IPS-18a (cell line): ENCODE measurements at regions not wholly inside any gene's neighbourhood (a gene's known extent, or its start where the extent isn't known, plus 50 kb on each side); places are given as distances from the start of the nearest gene placed in this dataset.
A peak's percentile ranks its signal among the peaks of the same experiment; 100 is the strongest.

ENCODE experiments used
- H3K27ac ChIP-seq: one replicate; pipeline ENCODE4 v1.5.1; 2013; ENCODE audit warnings: low read length
- H3K27me3 ChIP-seq: one replicate; pipeline ENCODE4 v1.6.1; 2013; ENCODE audit warnings: mild to moderate bottlenecking, low read length; ENCODE audit not compliant: control insufficient read depth, insufficient read depth
- H3K36me3 ChIP-seq: one replicate; pipeline ENCODE4 v1.6.1; 2013; ENCODE audit warnings: low read depth, low read length; ENCODE audit not compliant: control insufficient read depth
- H3K4me1 ChIP-seq: one replicate; pipeline ENCODE4 v1.6.1; 2013; ENCODE audit warnings: low read depth, low read length; ENCODE audit not compliant: control insufficient read depth
- H3K4me3 ChIP-seq: one replicate; pipeline ENCODE4 v1.5.1; 2013; ENCODE audit warnings: low read length
- H3K9ac ChIP-seq: one replicate; pipeline ENCODE4 v1.6.1; 2013; ENCODE audit warnings: mild to moderate bottlenecking, low read length, moderate library complexity
- H3K9me3 ChIP-seq: one replicate; pipeline ENCODE4 v1.6.1; 2013; ENCODE audit warnings: low read depth, low read length; ENCODE audit not compliant: control insufficient read depth

- peak overlapping the region; percentile 49 for H3K27ac ChIP-seq
- peaks cover 7% of the 10 kb centered on the region for H3K4me1 ChIP-seq
- no peaks in the 10 kb centered on the region for H3K36me3 ChIP-seq
- H3K9me3 ChIP-seq = no peaks in the 10 kb centered on the region
- H3K9ac ChIP-seq = peak overlapping the region; percentile 70
- peak overlapping the region; percentile 77 for H3K4me3 ChIP-seq
- H3K27me3 ChIP-seq = no peaks in the 10 kb centered on the region
Observed at GRCh38 chr6:117829594-117830319, 77.3 kb upstream of the SLC35F1 start.

- Histone ChIP-seq H3K9ac (no peak overlapping the region), H3K4me3 (no peak overlapping the region), H3K36me3 (no peaks in the 10 kb centered on the region), H3K4me1 (peaks cover 4% of the 10 kb centered on the region), H3K9me3 (no peaks in the 10 kb centered on the region), H3K27me3 (no peaks in the 10 kb centered on the region), H3K27ac (no peak overlapping the region)
Observed at GRCh38 chr6:117837261-117837660, 69.8 kb upstream of the SLC35F1 start.

GRCh38 chr6:117840541-117840983, 66.5 kb upstream of the SLC35F1 start:
- H3K9ac ChIP-seq = no peak overlapping the region
- no peak overlapping the region for H3K27ac ChIP-seq
- no peak overlapping the region for H3K4me3 ChIP-seq
- peaks cover 4% of the 10 kb centered on the region for H3K4me1 ChIP-seq
- H3K36me3 ChIP-seq = no peaks in the 10 kb centered on the region
- H3K9me3 ChIP-seq = no peaks in the 10 kb centered on the region
- no peaks in the 10 kb centered on the region for H3K27me3 ChIP-seq

- Histone ChIP-seq H3K9me3 (no peaks in the 10 kb centered on the region), H3K27ac (no peak overlapping the region), H3K36me3 (no peaks in the 10 kb centered on the region), H3K4me1 (peaks cover 5% of the 10 kb centered on the region), H3K4me3 (no peak overlapping the region), H3K27me3 (no peaks in the 10 kb centered on the region), H3K9ac (no peak overlapping the region)
Observed at GRCh38 chr6:117847912-117848311, 59.2 kb upstream of the SLC35F1 start.

- Histone ChIP-seq H3K36me3 (no peaks in the 10 kb centered on the region), H3K27me3 (no peaks in the 10 kb centered on the region), H3K27ac (no peak overlapping the region), H3K9ac (no peak overlapping the region), H3K9me3 (no peaks in the 10 kb centered on the region), H3K4me1 (peaks cover 5% of the 10 kb centered on the region), H3K4me3 (no peak overlapping the region)
Observed at GRCh38 chr6:117849087-117849486, 58.0 kb upstream of the SLC35F1 start.
